Neutrophil (primary cell): ENCODE measurements at regions not wholly inside any gene's neighbourhood (a gene's known extent, or its start where the extent isn't known, plus 50 kb on each side); places are given as distances from the start of the nearest gene placed in this dataset.

Source experiments
- H3K27ac ChIP-seq: fragments of 200-600 bp; sonication (generic); 2 replicates; pipeline ENCODE4 v1.5.1; 2016; ENCODE audit warnings: mild to moderate bottlenecking, moderate library complexity
- H3K27me3 ChIP-seq: fragments of 200-600 bp; sonication (generic); 2 replicates; pipeline ENCODE4 v1.6.0; 2016; ENCODE audit warnings: mild to moderate bottlenecking
- H3K36me3 ChIP-seq: fragments of 200-600 bp; sonication (generic); 2 replicates; pipeline ENCODE4 v1.5.1; 2017
- H3K4me1 ChIP-seq, 2 experiments: fragments of 200-600 bp in 1 of 2; sonication (generic) in 1 of 2; 1 replicate in 1 of 2; 2 replicates in 1 of 2; pipeline versions ENCODE4 v1.5.1 to v1.6.1; 2013 to 2016; ENCODE audit warnings: low read depth in 1 of 2, low read length in 1 of 2, mild to moderate bottlenecking in 1 of 2, moderate library complexity in 1 of 2; ENCODE audit not compliant: control insufficient read depth in 1 of 2, insufficient read depth in 1 of 2
- H3K4me3 ChIP-seq, 2 experiments: fragments of 200-600 bp in 1 of 2; sonication (generic) in 1 of 2; 1 replicate in 1 of 2; 2 replicates in 1 of 2; pipeline ENCODE4 v1.5.1; 2013 to 2016; ENCODE audit warnings: low read depth in 1 of 2, low read length in 1 of 2, mild to moderate bottlenecking in 1 of 2, moderate library complexity in 1 of 2
- H3K9me3 ChIP-seq: fragments of 200-600 bp; sonication (generic); 2 replicates; pipeline ENCODE4 v1.5.1; 2016
- CTCF ChIP-seq: fragments of 200-600 bp; sonication (generic); IDR thresholded peaks from 2 replicates; pipeline ENCODE4 v1.5.1; 2016; ENCODE audit warnings: antibody characterized with exemption

GRCh38 chr20:47406849-47407682 is 50.6 kb upstream of the ZMYND8 start:
- no peaks in the 10 kb centered on the region for H3K36me3 ChIP-seq
- H3K4me3 ChIP-seq: no peak overlapping the region
- TF ChIP-seq CTCF: no peak
- H3K4me1 ChIP-seq: no peaks in the 10 kb centered on the region
- no peaks in the 10 kb centered on the region for H3K9me3 ChIP-seq
- H3K27ac ChIP-seq: no peak overlapping the region
- H3K27me3 ChIP-seq: no peaks in the 10 kb centered on the region

- Histone ChIP-seq H3K4me3 (no peak overlapping the region), H3K27me3 (no peaks in the 10 kb centered on the region), H3K4me1 (peaks cover 22 to 28% of the 10 kb centered on the region in 2 experiments), H3K36me3 (no peaks in the 10 kb centered on the region), H3K27ac (no peak overlapping the region), H3K9me3 (no peaks in the 10 kb centered on the region)
- TF ChIP-seq CTCF: no peak
Observed at GRCh38 chr20:47411161-47411560, 54.7 kb upstream of the ZMYND8 start.

- TF ChIP-seq CTCF: no peak
- no peaks in the 10 kb centered on the region for H3K27me3 ChIP-seq
- peak overlapping the region; percentile 76 for H3K27ac ChIP-seq
- H3K4me1 ChIP-seq: peaks cover 27 to 38% of the 10 kb centered on the region in 2 experiments
- H3K9me3 ChIP-seq: no peaks in the 10 kb centered on the region
- no peak overlapping the region for H3K4me3 ChIP-seq
- H3K36me3 ChIP-seq: no peaks in the 10 kb centered on the region
Observed at GRCh38 chr20:47412083-47412482, 55.6 kb upstream of the ZMYND8 start.

- no peaks in the 10 kb centered on the region for H3K36me3 ChIP-seq
- peaks cover 31 to 48% of the 10 kb centered on the region in 2 experiments for H3K4me1 ChIP-seq
- H3K9me3 ChIP-seq: no peaks in the 10 kb centered on the region
- TF ChIP-seq CTCF: no peak
- no peak overlapping the region for H3K4me3 ChIP-seq
- H3K27me3 ChIP-seq: no peaks in the 10 kb centered on the region
- peak overlapping the region; percentile 76 for H3K27ac ChIP-seq
Observed at GRCh38 chr20:47413189-47413588, 56.7 kb upstream of the ZMYND8 start.

GRCh38 chr20:47417245-47418068 is 61.0 kb upstream of the ZMYND8 start:
- H3K4me3 ChIP-seq: no peak overlapping the region
- no peak for TF ChIP-seq CTCF
- H3K27ac ChIP-seq: peak overlapping the region; percentile 93
- H3K9me3 ChIP-seq: no peaks in the 10 kb centered on the region
- no peaks in the 10 kb centered on the region for H3K27me3 ChIP-seq
- H3K36me3 ChIP-seq: no peaks in the 10 kb centered on the region
- H3K4me1 ChIP-seq: peaks cover 33 to 51% of the 10 kb centered on the region in 2 experiments
